ENCODE measurements at regions not wholly inside any gene's neighbourhood (a gene's known extent, or its start where the extent isn't known, plus 50 kb on each side); places are given as distances from the start of the nearest gene placed in this dataset.

GRCh38 chr1:116231752-116232151 lies 120.6 kb downstream of the MAB21L3 start:
- Histone ChIP-seq H3K9me3 (no peaks in the 10 kb centered on the region), H3K27me3 (no peaks in the 10 kb centered on the region), H3K27ac (no peak overlapping the region), H3K4me1 (no peaks in the 10 kb centered on the region), H3K4me3 (no peak overlapping the region), H3K36me3 (no peaks in the 10 kb centered on the region)
- DNase-seq = no peak
- in situ Hi-C loops (cut with MboI; ENCODE audit: low pct_ligation_motif_present in 1 of 4, low pct_unique_long_range_greater_than_20kb in 1 of 4, low sequenced_read_pairs in 3 of 4) = no loop called here
- WGBS, 2 donors (ENCODE audit: low coverage in 1 of 2) = 77% methylated on average over 2 of the region's 2 CpGs; no CpG with 5 or more reads in 1 of the 2 donors
- intact Hi-C loops (cut with DNase I; ENCODE audit: low total_unique reads) = no loop called here
- TF ChIP-seq CTCF (IDR thresholded peaks at IDR 0.05) = no peak
- no peak for TF ChIP-seq POLR2AphosphoS5 (IDR thresholded peaks at IDR 0.05)
- no peak for TF ChIP-seq POLR2A (IDR thresholded peaks at IDR 0.05)
- TF ChIP-seq EP300 (IDR thresholded peaks at IDR 0.05; ENCODE audit: low read depth) = no peak

- H3K27ac ChIP-seq = no peak overlapping the region
Measured at GRCh38 chr1:116232989-116233514, 121.9 kb downstream of the MAB21L3 start.

GRCh38 chr1:116234429-116234828 lies 123.2 kb downstream of the MAB21L3 start:
- no peaks in the 10 kb centered on the region for H3K4me1 ChIP-seq
- intact Hi-C loops (cut with DNase I; ENCODE audit: low total_unique reads) (no loop called here), in situ Hi-C loops (cut with MboI; ENCODE audit: low pct_ligation_motif_present in 1 of 4, low pct_unique_long_range_greater_than_20kb in 1 of 4, low sequenced_read_pairs in 3 of 4) (no loop called here)
- WGBS, 2 donors (ENCODE audit: low coverage in 1 of 2) = 89 to 94% methylated on average over 5 of the region's 5 CpGs
- no peak for DNase-seq
- no peaks in the 10 kb centered on the region for H3K9me3 ChIP-seq
- H3K27ac ChIP-seq = no peak overlapping the region
- no peaks in the 10 kb centered on the region for H3K27me3 ChIP-seq
- no peak overlapping the region for H3K4me3 ChIP-seq
- TF ChIP-seq POLR2AphosphoS5 (IDR thresholded peaks at IDR 0.05) (no peak), POLR2A (IDR thresholded peaks at IDR 0.05) (no peak), EP300 (IDR thresholded peaks at IDR 0.05; ENCODE audit: low read depth) (no peak), CTCF (IDR thresholded peaks at IDR 0.05) (no peak)
- H3K36me3 ChIP-seq = no peaks in the 10 kb centered on the region

More at GRCh38 chr1:116232989-116233514, 121.9 kb downstream of the MAB21L3 start:
- H3K4me3 ChIP-seq = no peak overlapping the region
- H3K9me3 ChIP-seq = no peaks in the 10 kb centered on the region
- WGBS, 2 donors (ENCODE audit: low coverage in 1 of 2) = 13 to 23% methylated on average over 2 of the region's 2 CpGs
- peak in 1 of 5 experiments; percentile 16 for TF ChIP-seq CTCF (IDR thresholded peaks at IDR 0.05)
- TF ChIP-seq POLR2A (IDR thresholded peaks at IDR 0.05) = no peak
- in situ Hi-C loops (cut with MboI; ENCODE audit: low pct_ligation_motif_present in 1 of 4, low pct_unique_long_range_greater_than_20kb in 1 of 4, low sequenced_read_pairs in 3 of 4) (no loop called here), intact Hi-C loops (cut with DNase I; ENCODE audit: low total_unique reads) (no loop called here)
- H3K36me3 ChIP-seq = no peaks in the 10 kb centered on the region
- H3K4me1 ChIP-seq = no peaks in the 10 kb centered on the region
- no peak for DNase-seq
- H3K27me3 ChIP-seq = no peaks in the 10 kb centered on the region

GRCh38 chr1:116239916-116240315 lies 128.7 kb downstream of the MAB21L3 start:
- Histone ChIP-seq H3K4me3 (no peak overlapping the region), H3K36me3 (no peaks in the 10 kb centered on the region), H3K27ac (no peak overlapping the region), H3K9me3 (no peaks in the 10 kb centered on the region), H3K27me3 (no peaks in the 10 kb centered on the region), H3K4me1 (peaks cover 3 to 28% (median 17%) of the 10 kb centered on the region in 4 donors)
- in situ Hi-C loops (cut with MboI; ENCODE audit: low pct_ligation_motif_present in 1 of 4, low pct_unique_long_range_greater_than_20kb in 1 of 4, low sequenced_read_pairs in 3 of 4) = no loop called here
- 88 to 100% methylated on average over 1 of the region's 1 CpG for WGBS, 2 donors (ENCODE audit: low coverage in 1 of 2)
- TF ChIP-seq POLR2A (IDR thresholded peaks at IDR 0.05) (no peak), CTCF (IDR thresholded peaks at IDR 0.05) (no peak), POLR2AphosphoS5 (IDR thresholded peaks at IDR 0.05) (no peak), EP300 (IDR thresholded peaks at IDR 0.05; ENCODE audit: low read depth) (no peak)
- DNase-seq = no peak
- intact Hi-C loops (cut with DNase I; ENCODE audit: low total_unique reads) = no loop called here

Data from transverse colon (tissue), 4 donors.